Activated T-helper 2 cell treated with anti-CD3 and anti-CD28 coated beads, Interferon-gamma antibody, Interleukin-2, Interleukin-4, amounts not matched to agents 10 μg/mL and 5 μg/mL and 100 μg/mL, durations not matched to agents 14 hours and 24 hours and 36 hours (primary cell): ENCODE measurements at regions not wholly inside any gene's neighbourhood (a gene's known extent, or its start where the extent isn't known, plus 50 kb on each side); places are given as distances from the start of the nearest gene placed in this dataset.
"Not testable (repeated sequence)": the region's sequence is repeated elsewhere in the genome, so short reads cannot be mapped to it uniquely, and the experiment has no call there.

Experiments used
- DNase-seq: peaks from one replicate; pipeline ENCODE4 v3.0.0; 2021; ENCODE audit warnings: low spot score
- H3K27ac Mint-ChIP-seq: one replicate; pipeline ENCODE4 v1.8.0; 2021; ENCODE audit warnings: mixed read lengths
- H3K27me3 Mint-ChIP-seq: one replicate; pipeline ENCODE4 v1.8.0; 2021; ENCODE audit warnings: low read depth, mixed read lengths
- H3K36me3 Mint-ChIP-seq: one replicate; pipeline ENCODE4 v1.8.0; 2021; ENCODE audit warnings: low read depth, mixed read lengths
- H3K4me1 Mint-ChIP-seq: one replicate; pipeline ENCODE4 v1.8.0; 2021; ENCODE audit warnings: low read depth, mixed read lengths
- H3K4me3 Mint-ChIP-seq: one replicate; pipeline ENCODE4 v1.8.0; 2021; ENCODE audit warnings: low read depth, mild to moderate bottlenecking, moderate library complexity, mixed read lengths
- H3K9me3 Mint-ChIP-seq: one replicate; pipeline ENCODE4 v1.8.0; 2021; ENCODE audit warnings: mixed read lengths
- intact Hi-C: fragments of 100-400 bp; cut with micrococcal nuclease; formaldehyde crosslinking; loops from one replicate; pipeline ENCODE4 v1.15.1; 2023

- no peak for DNase-seq
- Mint-ChIP-seq H3K4me3 (no peak overlapping the region), H3K36me3 (no peaks in the 10 kb centered on the region), H3K27ac (no peak overlapping the region), H3K4me1 (no peaks in the 10 kb centered on the region), H3K9me3 (no peaks in the 10 kb centered on the region), H3K27me3 (no peaks in the 10 kb centered on the region)
- intact Hi-C loops = no loop called here
Measured at GRCh38 chr3:87135412-87135811, 91.7 kb upstream of the CHMP2B start.

- no peaks in the 10 kb centered on the region for H3K9me3 Mint-ChIP-seq
- H3K36me3 Mint-ChIP-seq = no peaks in the 10 kb centered on the region
- no peak overlapping the region for H3K4me3 Mint-ChIP-seq
- no peak for DNase-seq
- no peaks in the 10 kb centered on the region for H3K27me3 Mint-ChIP-seq
- intact Hi-C loops = no loop called here
- no peaks in the 10 kb centered on the region for H3K4me1 Mint-ChIP-seq
- no peak overlapping the region for H3K27ac Mint-ChIP-seq
Measured at GRCh38 chr3:87132801-87133200, 94.3 kb upstream of the CHMP2B start.

- H3K4me1 Mint-ChIP-seq = no peaks in the 10 kb centered on the region
- no peaks in the 10 kb centered on the region for H3K36me3 Mint-ChIP-seq
- intact Hi-C loops = no loop called here
- DNase-seq = no peak
- no peak overlapping the region for H3K27ac Mint-ChIP-seq
- no peaks in the 10 kb centered on the region for H3K27me3 Mint-ChIP-seq
- H3K9me3 Mint-ChIP-seq = no peaks in the 10 kb centered on the region
- H3K4me3 Mint-ChIP-seq = no peak overlapping the region
Measured at GRCh38 chr3:87128006-87128405, 99.1 kb upstream of the CHMP2B start.

- Mint-ChIP-seq H3K27ac (no peak overlapping the region), H3K9me3 (no peaks in the 10 kb centered on the region), H3K4me1 (no peaks in the 10 kb centered on the region), H3K27me3 (no peaks in the 10 kb centered on the region), H3K36me3 (no peaks in the 10 kb centered on the region), H3K4me3 (no peak overlapping the region)
- no peak for DNase-seq
- intact Hi-C loops = no loop called here
Measured at GRCh38 chr3:87127281-87127680, 99.8 kb upstream of the CHMP2B start.

GRCh38 chr3:87126321-87126720 lies 100.8 kb upstream of the CHMP2B start:
- no peaks in the 10 kb centered on the region for H3K9me3 Mint-ChIP-seq
- DNase-seq = no peak
- H3K27me3 Mint-ChIP-seq = no peaks in the 10 kb centered on the region
- H3K27ac Mint-ChIP-seq = no peak overlapping the region
- H3K4me1 Mint-ChIP-seq = no peaks in the 10 kb centered on the region
- no peaks in the 10 kb centered on the region for H3K36me3 Mint-ChIP-seq
- intact Hi-C loops = no loop called here
- no peak overlapping the region for H3K4me3 Mint-ChIP-seq

- no peaks in the 10 kb centered on the region for H3K36me3 Mint-ChIP-seq
- no peak overlapping the region for H3K27ac Mint-ChIP-seq
- no peaks in the 10 kb centered on the region for H3K4me1 Mint-ChIP-seq
- H3K27me3 Mint-ChIP-seq = no peaks in the 10 kb centered on the region
- no peak for DNase-seq
- no peak overlapping the region for H3K4me3 Mint-ChIP-seq
- H3K9me3 Mint-ChIP-seq = no peaks in the 10 kb centered on the region
- intact Hi-C loops = no loop called here
Measured at GRCh38 chr3:87125116-87125515, 102.0 kb upstream of the CHMP2B start.

GRCh38 chr3:87122766-87123165 lies 104.3 kb upstream of the CHMP2B start:
- Mint-ChIP-seq H3K27me3 (no peaks in the 10 kb centered on the region), H3K4me1 (no peaks in the 10 kb centered on the region), H3K27ac (no peak overlapping the region), H3K4me3 (no peak overlapping the region), H3K36me3 (no peaks in the 10 kb centered on the region), H3K9me3 (no peaks in the 10 kb centered on the region)
- intact Hi-C loops = no loop called here
- no peak for DNase-seq

GRCh38 chr3:87121856-87122255 lies 105.3 kb upstream of the CHMP2B start:
- Mint-ChIP-seq H3K27me3 (no peaks in the 10 kb centered on the region), H3K4me1 (no peaks in the 10 kb centered on the region), H3K4me3 (no peak overlapping the region), H3K27ac (no peak overlapping the region), H3K9me3 (no peaks in the 10 kb centered on the region), H3K36me3 (no peaks in the 10 kb centered on the region)
- intact Hi-C loops = no loop called here
- DNase-seq = no peak

GRCh38 chr3:87120881-87121280 lies 106.2 kb upstream of the CHMP2B start:
- Mint-ChIP-seq H3K9me3 (no peaks in the 10 kb centered on the region), H3K4me1 (no peaks in the 10 kb centered on the region), H3K4me3 (no peak overlapping the region), H3K36me3 (no peaks in the 10 kb centered on the region), H3K27me3 (no peaks in the 10 kb centered on the region), H3K27ac (no peak overlapping the region)
- intact Hi-C loops = no loop called here
- no peak for DNase-seq

- H3K9me3 Mint-ChIP-seq = no peaks in the 10 kb centered on the region
- H3K4me3 Mint-ChIP-seq = no peak overlapping the region
- DNase-seq = no peak
- H3K27me3 Mint-ChIP-seq = no peaks in the 10 kb centered on the region
- no peaks in the 10 kb centered on the region for H3K4me1 Mint-ChIP-seq
- no peak overlapping the region for H3K27ac Mint-ChIP-seq
- intact Hi-C loops = no loop called here
- H3K36me3 Mint-ChIP-seq = no peaks in the 10 kb centered on the region
Measured at GRCh38 chr3:87120236-87120635, 106.9 kb upstream of the CHMP2B start.

GRCh38 chr3:87109465-87109864 lies 117.6 kb upstream of the CHMP2B start:
- Mint-ChIP-seq H3K36me3 (no peaks in the 10 kb centered on the region), H3K4me3 (no peak overlapping the region), H3K27me3 (no peaks in the 10 kb centered on the region), H3K27ac (no peak overlapping the region), H3K4me1 (no peaks in the 10 kb centered on the region), H3K9me3 (peaks cover 3% of the 10 kb centered on the region)
- no peak for DNase-seq
- intact Hi-C loops = no loop called here

GRCh38 chr3:87101861-87102625 lies 111.1 kb upstream of the VGLL3 start:
- no peak overlapping the region for H3K4me3 Mint-ChIP-seq
- H3K36me3 Mint-ChIP-seq = no peaks in the 10 kb centered on the region
- H3K27ac Mint-ChIP-seq = no peak overlapping the region
- H3K4me1 Mint-ChIP-seq = no peaks in the 10 kb centered on the region
- H3K27me3 Mint-ChIP-seq = no peaks in the 10 kb centered on the region
- intact Hi-C loops = no loop called here
- no peak for DNase-seq
- H3K9me3 Mint-ChIP-seq = no peaks in the 10 kb centered on the region

GRCh38 chr3:87097733-87098132 lies 106.8 kb upstream of the VGLL3 start:
- H3K36me3 Mint-ChIP-seq, H3K4me1 Mint-ChIP-seq, intact Hi-C loops, H3K4me3 Mint-ChIP-seq, H3K27ac Mint-ChIP-seq, H3K27me3 Mint-ChIP-seq, H3K9me3 Mint-ChIP-seq, DNase-seq: not testable (repeated sequence)

GRCh38 chr3:87090631-87091030 lies 99.7 kb upstream of the VGLL3 start:
- peaks cover 9% of the 10 kb centered on the region for H3K4me1 Mint-ChIP-seq
- intact Hi-C loops = no loop called here
- no peaks in the 10 kb centered on the region for H3K36me3 Mint-ChIP-seq
- H3K4me3 Mint-ChIP-seq = no peak overlapping the region
- H3K27ac Mint-ChIP-seq = no peak overlapping the region
- no peaks in the 10 kb centered on the region for H3K9me3 Mint-ChIP-seq
- no peak for DNase-seq
- peaks cover 9% of the 10 kb centered on the region for H3K27me3 Mint-ChIP-seq
